HG03135 (cell line): ENCODE measurements at regions not wholly inside any gene's neighbourhood (a gene's known extent, or its start where the extent isn't known, plus 50 kb on each side); places are given as distances from the start of the nearest gene placed in this dataset.

Source experiments
- ATAC-seq: cut with Tn5 transposase; IDR thresholded peaks from one replicate; pipeline ENCODE4 v1.9.1; 2021; ENCODE audit warnings: mild to moderate bottlenecking, moderate library complexity; ENCODE audit not compliant: unreplicated experiment

DNA sequence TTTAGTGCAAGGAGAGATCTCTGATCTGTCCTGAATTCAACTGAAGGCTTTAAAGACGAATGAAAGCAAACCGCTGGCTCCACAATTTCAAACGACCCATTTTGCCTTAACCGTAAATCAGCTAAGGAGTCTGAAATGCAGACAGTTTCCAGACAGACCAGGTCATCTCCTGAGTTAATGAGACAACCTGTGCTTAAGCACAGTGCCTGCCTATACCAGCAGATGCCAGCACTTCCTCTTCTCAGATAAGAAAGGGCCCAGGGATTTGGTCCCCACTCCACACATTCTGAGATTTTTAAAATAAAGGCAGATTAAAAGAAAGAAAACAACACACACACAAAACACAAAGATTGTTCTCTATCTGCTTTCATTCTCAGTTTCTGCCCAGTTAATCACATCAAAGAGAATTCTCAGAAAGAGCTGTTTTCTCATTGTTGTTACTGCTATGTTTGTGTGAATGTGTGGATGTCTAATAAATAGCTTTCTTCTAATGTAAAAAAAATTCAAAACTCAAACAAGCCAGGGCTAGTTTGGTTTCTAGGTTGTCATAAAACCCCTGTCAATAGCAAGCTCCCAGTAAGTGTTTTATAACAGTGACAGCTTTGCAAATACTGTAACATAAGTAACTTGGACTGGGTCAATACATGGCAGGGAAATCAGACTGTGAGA is 157.7 kb upstream of the SLC24A2 start:
- ATAC-seq = no peak

DNA sequence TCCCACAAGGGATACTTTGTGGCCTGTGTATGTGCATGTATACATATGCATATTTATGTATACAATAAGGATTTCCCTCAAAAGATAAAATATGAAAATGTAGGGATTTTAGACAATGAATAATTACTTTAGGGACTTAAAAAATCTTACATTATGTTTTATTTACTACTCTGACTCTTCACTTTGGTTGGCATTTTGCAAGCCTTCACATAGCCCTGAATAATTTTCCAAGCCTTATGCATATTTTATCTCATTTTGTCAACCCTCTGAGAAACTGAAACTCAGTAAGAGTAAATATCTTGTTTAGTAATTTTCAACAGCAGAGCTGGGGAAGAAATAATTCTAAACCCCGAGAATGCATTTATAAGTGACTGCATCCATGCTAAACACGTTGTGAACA is 153.0 kb upstream of the SLC24A2 start:
- no peak for ATAC-seq

DNA sequence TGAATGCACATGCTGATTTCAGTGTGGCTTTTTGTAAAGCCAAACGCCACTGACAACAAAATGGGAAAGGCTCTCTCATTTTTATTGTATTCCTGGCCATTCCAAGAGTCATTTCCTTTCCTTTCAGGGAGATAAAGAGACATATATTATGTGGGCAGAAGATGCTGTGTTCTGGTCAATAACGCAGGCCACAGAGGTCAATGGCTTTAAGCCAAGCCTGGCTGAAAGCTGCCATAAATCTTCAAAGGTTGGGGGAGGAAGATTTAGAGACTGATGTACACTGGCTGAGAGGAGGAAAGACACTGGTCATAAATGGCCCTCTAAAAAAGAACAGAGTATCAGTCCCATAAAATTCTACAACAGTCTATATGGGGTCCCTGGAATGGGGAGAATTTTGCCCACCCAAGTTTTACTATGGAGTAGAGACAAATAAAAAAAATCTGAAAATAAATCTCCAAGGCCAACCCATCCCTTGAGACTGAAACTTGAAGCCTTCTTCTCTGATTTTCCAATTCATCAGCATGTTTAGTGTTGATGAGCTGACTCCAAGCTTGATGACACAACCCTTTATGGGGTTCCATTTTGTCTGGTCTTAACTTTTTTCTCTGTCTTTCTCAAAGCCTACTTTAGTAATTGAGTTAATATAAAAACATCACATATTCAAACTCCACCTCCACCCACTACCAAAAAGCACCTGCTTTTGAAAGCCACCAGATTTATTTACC is 152.1 kb upstream of the SLC24A2 start:
- ATAC-seq = no peak

DNA sequence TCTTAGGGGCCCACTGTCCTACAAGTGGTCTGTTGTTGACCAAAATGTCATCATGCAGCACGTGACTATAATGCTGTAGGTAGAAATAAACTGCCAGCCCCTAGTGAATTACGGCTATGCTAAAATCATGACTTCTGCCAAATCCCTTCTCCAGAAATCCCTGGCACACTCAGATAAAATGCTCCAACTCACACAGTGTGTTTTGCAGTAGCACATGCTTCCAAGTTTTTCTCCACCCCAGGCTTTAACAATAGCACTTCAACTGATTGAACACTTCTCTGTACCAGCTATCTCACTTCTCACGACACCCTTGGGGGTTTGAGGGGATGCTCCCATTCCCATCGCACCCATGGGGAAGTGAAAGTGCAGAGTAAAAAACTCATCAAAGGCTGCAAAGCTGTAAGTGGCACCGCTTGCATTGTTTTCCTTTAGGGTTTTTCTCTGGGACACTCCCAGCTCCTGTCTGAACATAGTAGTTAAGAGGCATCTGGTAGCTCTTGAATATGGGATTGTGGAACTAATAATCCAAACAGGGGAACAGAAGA is 151.0 kb upstream of the SLC24A2 start:
- ATAC-seq = no peak

DNA sequence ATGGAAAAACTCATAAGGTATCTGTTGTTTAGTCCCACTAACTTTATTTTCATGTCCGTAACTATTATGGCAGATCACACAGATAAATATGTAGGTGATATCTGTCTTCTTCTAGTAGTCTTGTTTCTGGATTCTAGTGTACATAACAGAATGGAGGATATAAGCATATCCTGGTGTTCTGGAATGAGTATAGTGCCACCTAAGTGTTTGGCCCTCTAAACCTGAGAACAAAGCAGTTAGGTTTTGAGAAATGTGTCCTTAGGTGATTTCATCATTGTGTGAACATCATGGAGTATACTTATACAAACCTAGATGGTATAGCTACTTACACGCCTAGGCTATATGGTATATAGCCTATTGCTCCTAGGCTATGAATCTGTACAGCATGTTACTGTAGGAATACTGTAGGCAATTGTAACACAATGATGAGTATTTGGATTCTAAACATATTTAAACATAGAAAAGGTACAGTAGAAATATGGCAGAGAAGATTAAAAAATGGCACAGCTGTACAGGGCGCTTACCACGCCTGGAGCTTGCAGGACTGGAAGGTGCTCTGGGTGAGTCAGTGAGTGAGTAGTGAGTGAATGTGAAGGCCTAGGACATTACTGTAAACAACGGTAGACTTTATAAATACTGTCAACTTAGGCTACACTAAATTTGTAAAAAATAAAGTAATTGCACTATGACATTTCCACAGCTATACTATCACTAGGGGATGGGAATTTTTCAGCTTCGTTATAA is 150.3 kb upstream of the SLC24A2 start:
- no peak for ATAC-seq

DNA sequence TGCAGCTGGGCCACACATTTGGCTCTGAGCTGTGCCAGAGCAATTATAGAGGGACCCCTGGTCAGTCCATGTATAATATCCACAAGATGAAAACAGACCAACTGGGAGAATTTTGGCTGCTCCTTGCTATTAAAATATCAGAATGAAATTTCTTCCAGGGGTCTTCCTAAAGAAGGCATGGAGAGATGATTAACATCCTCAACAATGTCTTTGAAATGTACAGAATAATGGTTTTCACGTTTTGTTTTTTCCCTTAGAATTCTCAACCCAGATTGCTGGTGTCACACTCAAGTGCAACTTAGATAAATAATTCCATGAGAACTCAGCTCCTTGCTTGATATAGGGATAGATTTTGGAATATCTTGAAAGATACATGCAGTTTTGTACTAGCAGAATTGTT is 148.3 kb upstream of the SLC24A2 start:
- ATAC-seq = no peak

DNA sequence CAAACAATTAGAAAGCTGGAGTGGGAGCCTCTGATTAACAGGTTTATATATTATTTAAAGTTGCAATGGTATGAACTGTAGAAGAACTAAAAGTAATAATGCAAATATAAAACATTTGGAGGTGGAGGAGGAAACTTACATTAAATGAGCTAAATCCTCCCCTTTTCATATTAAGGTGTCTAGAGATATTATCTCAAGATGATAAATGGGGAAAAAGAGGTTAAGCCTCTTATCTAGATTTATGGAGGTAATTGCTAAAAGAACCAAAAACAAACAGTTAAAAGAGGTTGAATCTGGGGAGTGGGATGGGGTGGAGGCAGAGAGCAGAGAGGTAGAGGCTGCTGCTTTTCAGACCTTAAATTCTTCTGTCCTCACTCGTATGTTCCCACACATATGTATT is 147.8 kb upstream of the SLC24A2 start:
- ATAC-seq = no peak

DNA sequence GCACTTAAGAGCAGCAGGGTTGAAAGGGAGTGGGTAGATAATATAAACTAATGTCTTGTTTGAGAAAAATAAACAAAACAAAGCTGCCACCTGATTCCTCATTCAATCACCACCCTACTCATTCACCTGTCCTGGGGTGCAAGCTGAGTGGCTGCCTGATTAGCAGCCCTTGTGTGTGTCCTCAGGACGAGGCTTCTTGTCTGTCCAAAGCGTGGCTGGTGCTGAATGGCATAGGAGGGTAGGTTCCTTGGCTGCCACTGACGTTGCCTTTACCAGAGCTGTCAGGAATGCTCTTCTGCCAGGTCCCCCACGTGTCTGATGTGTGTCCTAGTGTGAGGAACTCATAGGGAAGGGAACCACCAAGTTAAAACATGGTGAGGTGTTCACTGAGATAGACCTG is 146.6 kb upstream of the SLC24A2 start:
- ATAC-seq = no peak

DNA sequence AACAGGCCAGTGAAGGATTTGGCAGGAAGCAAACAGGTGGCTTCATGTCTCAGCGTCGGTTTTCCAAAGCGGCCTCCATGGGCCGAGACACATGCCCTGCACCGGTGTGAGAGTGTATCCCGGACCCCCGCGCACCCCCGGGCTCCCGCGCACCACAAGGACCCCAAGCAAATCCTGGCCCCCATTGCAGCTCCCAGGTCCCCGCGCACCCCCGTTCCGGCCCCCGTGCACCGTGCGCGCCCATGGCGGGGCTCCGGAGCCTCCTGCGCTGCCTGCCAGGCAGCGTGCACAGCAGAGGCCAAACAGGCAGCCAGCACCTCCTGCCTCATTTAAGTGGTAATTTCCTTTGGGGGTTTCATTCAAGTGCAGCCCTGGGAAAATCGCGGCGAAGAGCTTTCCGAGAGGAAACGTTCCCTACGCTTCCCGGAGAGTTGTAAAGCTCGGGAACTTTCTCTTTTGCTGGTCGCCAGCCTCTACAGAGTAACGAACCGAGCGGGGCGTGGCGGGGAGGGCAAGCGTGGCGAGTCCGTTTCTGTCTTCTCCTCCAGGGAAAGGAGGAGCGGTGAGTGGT is 145.5 kb upstream of the SLC24A2 start:
- ATAC-seq = no peak

DNA sequence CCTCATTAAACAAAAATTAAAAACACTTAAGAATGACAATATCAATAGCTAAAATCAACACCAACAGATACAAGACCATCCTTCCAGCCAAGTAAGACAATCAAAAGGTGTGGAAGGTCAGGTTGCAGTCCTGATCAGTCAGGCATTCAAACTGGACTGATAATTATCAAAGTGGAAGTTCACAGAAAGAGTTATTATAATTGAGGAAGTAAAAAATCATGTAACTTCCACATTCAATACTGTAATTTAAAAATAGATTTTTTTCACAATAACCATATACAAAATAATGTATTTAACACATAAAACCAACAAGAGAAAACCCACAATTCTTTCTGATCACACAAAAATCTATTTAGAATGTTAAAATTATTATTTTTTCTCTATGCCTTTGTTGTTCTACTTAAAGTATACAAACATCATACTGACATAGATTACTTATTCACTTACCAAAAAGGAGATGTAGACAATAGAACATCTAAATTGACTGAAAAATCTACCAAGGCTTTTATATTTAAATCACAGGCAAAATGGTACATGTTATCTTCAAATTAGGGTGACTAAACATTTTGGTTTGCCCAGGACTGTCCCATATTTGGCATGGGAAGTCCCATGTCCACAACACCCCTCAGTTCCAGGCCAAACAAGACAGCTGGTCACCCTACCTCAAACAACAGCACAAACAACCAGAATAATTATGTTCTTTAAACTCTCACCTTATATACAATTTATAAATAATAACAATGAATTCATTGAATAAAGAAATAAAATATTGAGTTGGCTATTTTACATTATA is 142.5 kb upstream of the SLC24A2 start:
- no peak for ATAC-seq

DNA sequence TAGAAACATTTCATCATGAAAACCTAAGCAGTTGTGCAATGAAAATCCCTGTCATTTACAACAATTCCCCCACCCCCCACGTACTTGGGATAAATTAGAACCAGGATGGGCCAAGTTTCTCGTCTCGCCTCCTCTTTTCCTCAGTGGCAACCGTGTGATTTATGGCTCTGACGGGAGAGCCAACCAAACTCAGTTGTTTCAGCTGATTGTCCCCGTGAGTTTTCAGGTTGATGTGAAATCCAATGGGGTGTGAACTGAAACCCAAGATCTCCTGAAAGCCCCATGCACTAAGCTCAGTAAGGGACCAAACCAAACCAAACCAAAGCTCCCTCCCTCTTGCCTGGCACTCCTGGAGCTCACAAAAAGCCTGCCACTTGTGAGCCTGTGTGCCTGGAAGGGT is 138.7 kb upstream of the SLC24A2 start:
- no peak for ATAC-seq

DNA sequence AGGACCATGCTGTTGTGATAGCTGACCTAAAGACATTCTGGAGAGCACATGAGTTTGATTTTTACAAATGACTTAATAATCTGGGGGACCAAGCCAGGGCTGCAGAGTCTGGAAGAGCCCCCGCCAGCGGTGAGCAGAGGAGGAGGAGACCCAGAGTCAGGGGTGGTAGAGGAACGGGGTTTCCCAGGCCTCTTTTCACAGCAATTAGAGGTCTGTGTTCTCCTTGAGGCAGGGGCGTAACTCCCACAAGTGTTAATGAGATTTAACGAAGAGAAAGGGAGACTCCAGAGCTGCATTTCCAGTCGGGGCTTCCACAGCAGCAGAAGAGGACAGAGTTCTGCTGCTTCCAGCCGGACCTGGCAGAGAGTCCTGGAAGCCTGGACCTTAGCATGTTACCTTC is 137.9 kb upstream of the SLC24A2 start:
- ATAC-seq = no peak

DNA sequence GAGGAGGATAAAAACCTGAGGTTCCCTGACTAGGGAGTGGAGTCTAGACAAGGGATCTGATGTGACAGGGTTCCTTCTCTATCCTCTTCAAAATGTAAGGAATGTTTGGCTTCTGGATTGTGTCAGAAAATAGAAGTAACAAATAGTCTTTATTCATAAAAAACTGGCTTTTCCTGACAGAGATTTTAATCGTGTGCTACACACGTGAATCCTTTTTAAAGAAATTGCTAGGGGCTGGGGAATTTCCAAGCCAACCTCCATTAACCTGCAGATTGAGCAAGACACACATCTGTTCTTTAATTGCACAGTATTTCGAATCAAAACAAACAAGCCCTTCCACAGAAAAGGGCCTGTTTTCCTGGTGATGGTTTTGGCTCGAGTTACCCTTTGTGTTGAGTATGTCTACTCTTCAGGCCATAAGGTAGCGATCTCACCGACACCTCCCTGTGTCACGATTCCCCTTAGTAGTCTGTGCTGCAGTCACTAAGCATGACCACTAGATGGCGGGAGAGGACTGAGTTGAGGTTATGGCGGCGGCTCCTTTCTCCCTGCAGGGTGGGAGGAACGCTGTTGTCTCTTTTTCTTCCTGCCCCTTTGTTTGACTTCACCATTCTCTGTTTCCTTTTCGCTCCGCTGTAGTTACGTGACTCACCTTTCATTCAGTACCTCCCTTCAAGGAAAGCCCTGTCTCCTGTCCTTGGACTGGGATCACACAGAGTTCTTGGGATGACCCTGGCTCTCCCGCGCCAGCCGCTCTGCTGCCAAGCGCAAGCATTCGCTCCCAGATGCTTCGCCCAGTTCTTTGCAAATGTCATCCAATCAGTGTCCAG is 137.1 kb upstream of the SLC24A2 start:
- peak; percentile 96 for ATAC-seq

DNA sequence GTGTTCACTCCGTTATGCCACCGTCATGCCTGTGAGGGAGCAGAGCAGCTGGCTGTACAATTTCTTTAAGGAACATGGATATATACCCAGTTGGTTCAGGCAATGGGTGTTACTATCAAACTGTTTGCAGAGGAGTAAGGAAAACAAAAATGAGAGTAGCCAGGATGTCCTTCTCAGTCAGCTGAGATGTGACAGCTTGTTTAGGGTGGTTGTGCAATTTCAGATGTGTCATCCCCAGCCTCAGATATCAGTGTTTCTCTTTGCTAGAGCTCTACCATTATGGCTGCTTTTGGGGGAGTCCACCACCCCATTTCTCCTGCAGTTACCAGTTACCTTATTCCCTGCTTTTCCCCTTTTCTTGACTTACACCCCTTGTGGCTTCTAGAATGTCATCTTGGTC is 135.2 kb upstream of the SLC24A2 start:
- ATAC-seq = no peak

DNA sequence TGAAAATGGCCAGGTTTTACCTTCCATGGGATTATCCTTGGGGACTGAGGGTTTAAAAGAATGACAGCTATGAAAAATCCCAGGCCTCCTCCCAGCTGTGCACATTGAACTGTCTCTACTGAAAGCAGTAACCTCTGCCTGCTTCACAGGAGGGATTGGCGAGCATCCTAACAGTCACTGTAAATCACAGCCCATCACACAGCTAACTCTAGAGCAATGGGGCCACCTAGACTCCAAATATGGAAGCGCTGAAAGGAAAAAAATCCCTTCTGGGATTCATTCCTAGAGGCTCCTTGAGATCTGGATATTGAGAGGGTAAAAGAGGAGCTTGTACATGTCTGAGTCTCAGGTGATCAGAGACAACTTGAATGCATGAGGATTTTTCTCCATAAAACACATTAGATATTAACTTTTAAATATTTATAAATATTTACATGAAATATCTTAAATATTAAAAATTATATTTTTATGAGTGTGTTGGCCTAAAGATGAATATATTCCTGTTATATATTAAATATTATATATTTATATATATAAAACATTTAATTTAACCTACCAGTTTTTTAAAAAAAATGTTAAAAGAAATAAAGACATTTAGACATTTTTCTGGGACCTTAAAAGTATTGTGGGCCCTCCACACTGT is 133.8 kb upstream of the SLC24A2 start:
- ATAC-seq = no peak

DNA sequence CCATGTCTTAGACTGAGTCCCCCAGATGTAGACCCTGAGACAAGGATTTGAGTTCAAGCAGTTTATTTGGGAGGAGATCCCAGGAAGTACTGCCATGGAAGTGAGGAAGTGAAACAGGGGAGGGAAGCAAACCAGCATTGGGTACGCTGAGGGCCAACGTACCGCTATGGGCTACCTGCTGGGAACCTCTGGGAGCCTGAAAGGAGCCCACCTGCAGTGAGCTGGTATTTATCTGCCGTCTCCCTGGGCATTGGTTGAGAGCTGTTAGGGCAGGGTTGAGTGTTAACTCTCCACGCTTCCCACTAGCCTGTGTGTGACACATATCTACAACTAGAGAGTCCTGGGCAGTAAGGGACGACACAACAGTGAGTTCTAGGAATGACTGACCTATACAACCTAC is 131.6 kb upstream of the SLC24A2 start:
- ATAC-seq = no peak

DNA sequence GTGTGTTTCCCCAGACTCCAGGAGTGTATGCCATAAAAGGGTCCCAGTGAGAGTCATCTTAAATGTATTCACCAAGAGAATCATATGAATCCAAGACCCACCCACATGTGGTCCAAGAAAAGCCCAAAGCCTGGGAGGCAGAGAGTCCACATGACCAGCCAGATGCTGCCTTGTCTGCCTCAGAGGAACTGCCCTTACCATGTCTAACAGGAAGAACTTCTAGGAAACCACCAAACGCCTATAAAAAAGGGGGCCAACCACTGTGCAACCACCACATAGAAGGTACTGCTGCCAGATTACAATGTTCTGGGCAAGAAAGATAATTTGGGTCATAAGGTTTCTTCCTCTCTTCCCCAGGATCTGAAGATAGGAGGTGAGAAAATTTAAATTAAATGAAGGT is 129.8 kb upstream of the SLC24A2 start:
- no peak for ATAC-seq

DNA sequence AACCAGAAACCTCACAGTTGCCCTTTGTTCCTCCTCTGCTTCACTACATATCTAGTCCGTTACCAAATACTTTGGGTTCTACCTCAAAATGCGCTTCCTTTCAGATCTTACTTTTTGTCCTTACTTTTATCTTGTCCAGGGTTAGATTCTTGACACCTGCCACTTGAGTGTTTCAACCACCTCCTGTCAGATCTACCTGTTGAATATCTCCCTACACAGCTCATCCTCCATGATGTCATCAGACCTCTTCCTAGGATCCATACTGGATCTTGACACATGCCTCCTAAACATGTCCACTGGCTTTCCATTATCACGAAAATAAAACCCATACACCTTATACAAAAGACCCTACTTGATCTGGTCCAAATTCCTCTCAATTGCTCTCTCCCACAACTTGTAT is 125.2 kb upstream of the SLC24A2 start:
- no peak for ATAC-seq

DNA sequence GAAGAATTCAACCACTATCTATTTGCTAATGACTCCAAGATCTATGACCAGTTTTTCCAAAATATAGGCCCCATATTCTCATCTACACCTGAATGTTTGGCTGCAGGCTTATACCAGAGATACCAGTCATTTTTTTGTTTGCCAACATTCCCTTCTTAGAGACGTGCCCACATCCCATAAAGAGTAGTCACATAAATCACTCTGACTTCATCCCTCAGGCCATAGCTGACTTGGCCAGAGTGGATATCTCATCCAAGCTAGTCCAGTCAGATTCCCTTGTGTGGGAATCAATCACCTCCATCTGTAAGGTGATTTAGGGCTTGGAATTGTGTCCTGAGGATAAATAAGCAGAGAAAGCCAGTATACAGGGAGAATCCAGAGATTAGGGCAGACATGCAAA is 124.3 kb upstream of the SLC24A2 start:
- ATAC-seq = no peak
